ENCODE measurements at regions not wholly inside any gene's neighbourhood (a gene's known extent, or its start where the extent isn't known, plus 50 kb on each side); places are given as distances from the start of the nearest gene placed in this dataset.
A peak's percentile ranks its signal among the peaks of the same experiment; 100 is the strongest.
"Not testable (repeated sequence)": the region's sequence is repeated elsewhere in the genome, so short reads cannot be mapped to it uniquely, and the experiment has no call there.

DNA sequence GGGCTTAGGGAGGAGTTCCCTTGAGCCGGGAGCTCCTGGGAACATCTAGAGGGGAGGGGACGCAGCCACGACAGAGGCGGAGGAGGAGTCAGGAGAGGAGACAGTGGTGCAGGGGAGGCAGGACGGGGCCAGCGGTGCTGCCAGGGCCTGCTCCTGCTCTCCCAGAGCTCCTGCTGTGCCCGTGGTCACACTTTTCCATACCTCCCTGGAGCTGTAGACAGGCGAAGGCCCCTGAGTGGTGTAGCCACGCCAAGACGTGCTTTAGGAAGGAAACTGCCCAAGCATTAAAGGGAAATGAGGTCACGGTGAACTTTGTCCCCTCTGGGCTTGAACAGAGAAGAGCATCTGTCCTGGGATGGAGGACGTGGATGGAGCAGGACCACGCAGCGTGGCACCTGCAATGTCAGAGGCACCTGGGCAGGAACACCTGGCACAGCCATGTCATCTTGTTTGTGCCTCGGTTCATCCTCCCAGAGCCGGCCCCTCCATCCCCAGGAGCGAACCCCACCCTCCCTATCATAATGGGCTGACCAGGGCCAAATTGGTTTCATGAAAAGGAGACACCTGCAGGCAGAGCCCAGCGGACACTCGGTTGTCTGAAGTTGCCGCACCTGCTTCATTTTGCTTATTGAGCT lies 239.5 kb upstream of the SFSWAP start:
- FAIRE-seq (no peak), DNase-seq (ENCODE audit: low spot score) (no peak)

DNA sequence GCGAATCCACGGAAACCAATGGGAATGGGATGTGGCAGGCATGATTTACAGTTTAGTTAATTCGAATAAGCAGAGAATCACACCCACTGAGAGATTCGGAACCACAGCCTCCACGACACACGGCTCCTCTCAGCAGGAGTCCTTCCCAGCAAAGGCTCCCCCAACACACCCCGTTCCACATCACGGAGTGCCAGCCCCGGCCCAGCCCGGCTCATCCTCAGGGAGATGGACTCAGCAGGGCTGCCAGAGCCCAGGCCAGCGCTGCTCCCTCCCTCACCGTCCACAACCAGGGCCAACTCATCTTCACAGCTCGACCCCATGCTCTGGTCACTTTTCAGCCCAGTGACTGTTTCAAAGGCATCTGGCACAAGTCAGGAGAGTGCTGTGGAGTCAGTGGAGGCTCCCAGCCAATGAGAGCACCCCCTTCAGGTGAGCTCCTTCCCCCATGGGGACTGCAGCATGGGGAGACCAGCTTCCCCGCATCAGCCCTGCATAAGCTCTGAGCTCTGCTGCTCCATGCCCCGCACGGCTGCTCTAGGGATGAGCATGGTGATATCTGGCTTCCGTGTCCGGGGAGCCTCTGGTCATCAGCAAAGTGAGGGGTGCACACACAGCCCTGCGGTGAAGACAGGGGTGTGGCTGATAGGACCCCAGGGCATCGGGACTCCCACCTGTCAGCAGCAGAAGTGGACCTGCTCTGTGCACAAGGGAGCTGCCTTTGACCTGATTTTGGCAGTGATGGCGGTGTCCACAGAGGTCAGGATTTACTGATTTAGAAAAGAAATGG lies 238.8 kb upstream of the SFSWAP start:
- DNase-seq (ENCODE audit: low spot score) (no peak), FAIRE-seq (no peak)

GRCh38 chr12:131473261-131473660 lies 237.6 kb upstream of the SFSWAP start:
- FAIRE-seq (no peak), DNase-seq (ENCODE audit: low spot score) (no peak)

DNA sequence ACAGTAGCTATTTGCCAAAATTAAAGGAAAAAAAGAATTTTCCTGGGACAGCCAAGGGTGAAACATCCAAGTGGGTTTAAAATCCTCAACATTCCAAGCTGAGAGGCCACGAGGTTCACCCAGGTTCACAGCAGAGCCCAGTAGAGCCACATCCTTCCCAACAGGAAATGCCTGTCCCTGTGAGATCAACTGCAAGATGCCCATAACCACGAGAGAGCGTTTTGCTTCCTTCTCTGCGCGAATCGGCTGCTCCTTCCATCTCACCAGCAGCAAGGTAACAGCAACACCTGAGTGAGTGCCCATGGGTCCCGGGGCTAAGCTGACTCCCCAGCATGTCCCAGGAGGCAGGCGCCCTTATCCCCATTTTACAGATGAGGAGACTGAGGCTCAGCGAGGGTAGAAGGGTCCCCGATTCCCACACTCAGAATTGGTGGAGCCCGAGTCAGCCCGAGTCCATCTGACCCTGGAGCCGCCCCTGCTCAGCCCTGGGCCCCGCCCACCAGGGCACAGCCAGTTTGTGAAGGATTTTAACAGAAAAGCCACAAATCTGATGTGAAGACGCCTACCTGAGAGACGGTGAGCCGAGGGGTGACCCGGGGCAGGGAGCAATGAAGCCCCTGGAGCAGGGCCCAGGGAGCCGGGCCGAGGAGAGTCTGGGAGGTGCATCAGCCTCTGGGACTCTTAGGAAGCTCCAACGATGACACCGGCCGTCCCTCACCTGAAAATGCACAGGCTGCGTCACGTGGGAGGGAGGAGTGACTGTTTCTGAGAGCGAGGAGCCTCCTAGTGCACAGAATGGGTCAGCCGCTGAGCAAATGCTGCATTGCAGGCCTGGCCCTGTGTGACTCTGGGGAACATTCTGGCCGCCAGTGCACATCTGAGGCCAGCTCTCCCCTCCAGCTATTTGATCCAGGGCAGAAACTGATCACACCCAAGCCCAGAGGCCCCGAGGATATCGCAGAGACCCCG lies 236.9 kb upstream of the SFSWAP start:
- DNase-seq (ENCODE audit: low spot score) (no peak), FAIRE-seq (no peak)

DNA sequence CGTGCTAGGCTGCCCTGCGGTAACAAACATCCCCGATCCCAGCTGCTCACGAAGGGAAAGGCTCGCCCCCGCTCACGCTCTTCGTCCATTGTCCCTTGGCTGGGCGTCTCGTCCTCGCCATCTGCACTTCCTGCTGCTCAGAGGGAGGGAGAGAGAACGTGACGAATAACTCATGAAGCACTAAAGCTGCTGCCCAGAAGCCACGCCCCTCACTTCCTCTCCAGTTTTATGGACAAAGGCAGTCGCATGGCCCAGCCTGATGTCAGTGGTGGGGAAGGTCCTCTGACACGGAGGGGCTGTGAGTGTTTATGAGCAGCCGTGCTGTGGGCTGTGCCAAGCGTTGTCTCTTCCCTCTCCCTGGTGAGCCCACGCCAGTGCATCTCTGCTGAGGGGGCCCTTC lies 235.9 kb upstream of the SFSWAP start:
- DNase-seq (ENCODE audit: low spot score) = not testable (repeated sequence)
- peak; percentile 93 for FAIRE-seq

- FAIRE-seq (peak; percentile 100), DNase-seq (ENCODE audit: low spot score) (no peak)
Observed at GRCh38 chr12:131477613-131478012, 233.3 kb upstream of the SFSWAP start.

- DNase-seq (ENCODE audit: low spot score) (no peak), FAIRE-seq (no peak)
Observed at GRCh38 chr12:131478468-131478867, 232.4 kb upstream of the SFSWAP start.

GRCh38 chr12:131482199-131482598 lies 228.7 kb upstream of the SFSWAP start:
- DNase-seq (ENCODE audit: low spot score) (no peak), FAIRE-seq (no peak)

- DNase-seq (ENCODE audit: low spot score) = no peak
- no peak for FAIRE-seq
Observed at GRCh38 chr12:131482686-131483085, 228.2 kb upstream of the SFSWAP start.

DNA sequence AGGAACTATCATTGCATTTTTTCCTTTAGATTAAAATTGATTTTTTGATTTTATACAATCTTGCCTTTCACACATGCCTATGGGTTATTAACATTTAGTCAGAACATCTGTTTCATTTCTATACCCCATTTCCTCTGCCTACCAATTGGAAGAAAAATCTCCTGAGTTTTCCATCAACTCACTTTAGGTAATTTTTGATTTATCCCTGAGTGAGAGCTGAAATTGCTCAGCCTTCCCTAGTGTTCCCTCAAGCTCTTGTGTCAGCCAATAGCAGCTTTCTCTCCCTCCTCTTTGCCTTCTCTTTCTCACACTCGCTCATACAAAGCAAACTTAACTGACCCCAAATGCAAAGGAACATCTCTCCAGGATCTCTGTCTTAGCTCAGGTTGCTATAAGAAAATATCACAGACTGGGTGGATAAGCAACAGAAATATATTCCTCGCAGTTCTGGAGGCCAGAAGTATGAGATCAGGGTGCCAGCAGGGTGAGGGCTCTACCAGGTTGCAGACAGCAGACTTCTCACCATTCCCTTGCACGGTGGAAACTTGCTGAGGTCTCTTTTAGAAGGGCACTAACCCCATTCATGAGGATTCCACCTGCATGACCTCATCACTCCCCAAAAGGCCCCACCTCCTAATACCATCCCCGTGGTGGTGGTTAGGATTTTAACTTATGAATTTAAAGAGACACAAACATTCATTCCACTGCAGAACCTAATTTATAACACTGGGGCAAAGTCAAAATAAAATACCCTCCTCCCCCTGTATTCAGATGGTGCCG lies 224.2 kb upstream of the SFSWAP start:
- FAIRE-seq (no peak), DNase-seq (ENCODE audit: low spot score) (no peak)

DNA sequence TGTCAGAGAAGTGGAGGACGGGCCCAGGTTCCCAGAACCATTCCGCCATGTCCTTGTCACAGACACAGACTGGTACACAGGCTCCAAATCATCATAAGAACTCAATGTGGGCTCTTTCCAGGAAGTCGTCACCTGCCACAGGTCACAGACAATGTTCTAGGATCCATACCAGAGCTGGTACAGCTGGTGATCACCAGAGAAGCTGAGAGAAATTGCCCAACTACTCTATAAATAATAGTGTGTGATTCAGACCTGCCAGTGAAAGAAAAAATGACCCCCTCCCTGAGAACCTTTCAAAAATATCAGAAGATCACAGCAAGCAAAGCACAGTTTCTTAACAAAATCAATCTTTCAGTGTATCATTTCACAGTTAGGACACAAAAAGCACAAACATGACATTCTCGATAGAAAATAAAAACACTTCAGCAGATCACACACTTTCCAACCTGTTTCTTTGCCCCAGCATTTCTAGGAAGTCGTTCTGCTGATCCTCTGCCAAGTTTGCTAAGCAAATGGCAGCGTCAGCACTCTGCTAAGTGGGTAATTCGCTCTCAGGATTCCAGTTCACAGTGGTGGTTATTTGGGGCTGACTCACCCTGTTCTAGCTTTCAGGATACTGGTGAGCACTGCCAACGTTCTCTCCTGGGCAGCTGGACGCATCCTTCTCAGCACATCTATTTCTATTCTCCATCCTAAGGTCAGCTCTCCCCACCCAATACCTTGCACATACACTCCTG lies 223.3 kb upstream of the SFSWAP start:
- peak; percentile 77 for FAIRE-seq
- DNase-seq (ENCODE audit: low spot score) = peak; percentile 55

- FAIRE-seq (no peak), DNase-seq (ENCODE audit: low spot score) (no peak)
Observed at GRCh38 chr12:131489718-131490117, 221.2 kb upstream of the SFSWAP start.

- no peak for FAIRE-seq
Observed at GRCh38 chr12:131491155-131491554, 219.7 kb upstream of the SFSWAP start.

DNA sequence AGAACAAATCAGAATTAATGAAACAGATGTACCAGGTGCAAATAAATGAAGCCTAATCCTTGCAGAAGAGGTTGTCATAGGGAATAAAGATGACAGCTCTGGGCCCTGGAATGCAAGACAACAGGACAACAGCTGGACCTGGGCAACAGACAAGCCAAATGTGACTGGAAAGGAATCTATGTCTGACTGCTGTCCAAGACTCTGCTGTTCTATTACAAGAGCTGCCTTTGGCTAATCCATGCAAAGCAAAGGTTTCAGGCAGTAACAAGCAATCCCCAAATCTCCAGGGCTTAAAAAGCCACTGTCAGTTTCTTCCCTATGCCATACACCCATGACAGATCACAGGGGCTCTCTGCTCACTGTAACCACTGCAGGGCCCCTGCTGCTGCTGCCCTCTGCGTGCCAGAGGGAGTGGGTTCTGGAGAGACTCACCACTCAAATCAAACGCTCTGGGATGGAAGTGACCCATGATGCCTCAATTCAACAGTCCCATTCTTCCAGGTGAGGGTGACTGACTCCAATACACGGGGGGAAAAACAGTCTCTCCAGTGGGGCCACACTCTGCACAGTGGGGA lies 218.9 kb upstream of the SFSWAP start:
- DNase-seq (ENCODE audit: low spot score) (no peak), FAIRE-seq (no peak)

More at GRCh38 chr12:131491155-131491554, 219.7 kb upstream of the SFSWAP start:
- DNase-seq (ENCODE audit: low spot score) = no peak

- no peak for FAIRE-seq
- no peak for DNase-seq (ENCODE audit: low spot score)
Observed at GRCh38 chr12:131493068-131493826, 217.6 kb upstream of the SFSWAP start.

DNA sequence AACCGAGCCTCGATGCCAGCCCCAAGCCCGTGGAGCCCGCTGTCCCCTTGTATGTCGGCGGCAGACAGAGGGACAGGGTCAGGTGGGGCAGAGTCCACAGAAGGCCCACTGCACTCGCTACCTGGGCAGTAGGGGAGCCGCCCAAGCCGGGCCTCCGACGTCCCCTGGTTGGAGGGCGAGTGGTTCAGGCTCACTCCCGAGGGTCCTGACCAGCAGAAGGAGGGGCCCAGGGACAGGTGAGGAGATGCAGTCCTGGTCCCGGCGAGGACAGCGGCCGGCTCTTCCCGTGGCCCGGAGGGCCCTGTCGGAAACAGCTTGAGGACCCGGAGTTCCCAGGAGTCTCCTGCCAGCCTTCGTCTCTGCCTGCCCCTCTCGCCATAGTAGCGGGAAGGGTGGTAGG lies 216.7 kb upstream of the SFSWAP start:
- DNase-seq (ENCODE audit: low spot score) (no peak), FAIRE-seq (no peak)

DNA sequence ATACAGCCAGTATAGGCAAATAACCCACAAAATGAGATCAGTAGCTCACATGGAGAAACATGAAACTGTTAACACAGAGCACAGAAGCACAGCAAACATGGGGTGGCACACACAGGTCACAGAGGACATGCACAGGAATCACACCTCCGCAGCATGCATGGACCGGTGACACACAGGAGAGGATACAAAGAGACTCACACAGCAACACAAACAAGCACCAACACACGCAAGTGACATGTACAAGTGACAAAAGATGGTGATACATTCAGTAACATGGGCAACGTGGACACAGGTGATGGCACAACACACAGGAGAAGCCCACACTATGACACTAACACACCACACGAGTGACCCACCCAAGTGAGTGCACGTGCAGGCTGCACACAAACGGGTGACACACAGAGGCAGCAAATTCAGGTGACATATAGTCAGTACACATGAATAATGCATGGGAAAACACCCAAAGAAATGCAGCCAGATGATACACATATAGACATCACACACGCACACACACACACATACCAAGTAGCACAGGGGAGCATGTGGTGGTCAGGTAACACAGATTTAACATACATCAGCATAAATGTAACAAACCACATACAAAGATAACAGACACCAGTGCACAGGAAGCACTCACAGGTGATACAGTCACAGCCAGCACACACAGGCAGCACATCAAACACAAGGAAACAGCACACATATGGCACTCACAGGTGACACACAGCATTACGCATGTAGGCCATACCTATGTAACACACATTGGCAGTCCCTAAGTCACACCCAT lies 216.0 kb upstream of the SFSWAP start:
- FAIRE-seq = peak; percentile 81
- DNase-seq (ENCODE audit: low spot score) = no peak

- no peak for FAIRE-seq
- DNase-seq (ENCODE audit: low spot score) = no peak
Observed at GRCh38 chr12:131497966-131498365, 212.9 kb upstream of the SFSWAP start.
